ENCODE measurements at regions not wholly inside any gene's neighbourhood (a gene's known extent, or its start where the extent isn't known, plus 50 kb on each side); places are given as distances from the start of the nearest gene placed in this dataset.

- DNase-seq: no peak
Measured at GRCh38 chr15:69629631-69630161, 177.1 kb downstream of the RPLP1 start.

GRCh38 chr15:69631005-69631404 lies 178.4 kb downstream of the RPLP1 start:
- no peak for DNase-seq

GRCh38 chr15:69631978-69632377 lies 179.4 kb downstream of the RPLP1 start:
- peak; percentile 39 for DNase-seq

GRCh38 chr15:69634860-69635259 lies 182.2 kb downstream of the RPLP1 start:
- no peak for DNase-seq

DNA sequence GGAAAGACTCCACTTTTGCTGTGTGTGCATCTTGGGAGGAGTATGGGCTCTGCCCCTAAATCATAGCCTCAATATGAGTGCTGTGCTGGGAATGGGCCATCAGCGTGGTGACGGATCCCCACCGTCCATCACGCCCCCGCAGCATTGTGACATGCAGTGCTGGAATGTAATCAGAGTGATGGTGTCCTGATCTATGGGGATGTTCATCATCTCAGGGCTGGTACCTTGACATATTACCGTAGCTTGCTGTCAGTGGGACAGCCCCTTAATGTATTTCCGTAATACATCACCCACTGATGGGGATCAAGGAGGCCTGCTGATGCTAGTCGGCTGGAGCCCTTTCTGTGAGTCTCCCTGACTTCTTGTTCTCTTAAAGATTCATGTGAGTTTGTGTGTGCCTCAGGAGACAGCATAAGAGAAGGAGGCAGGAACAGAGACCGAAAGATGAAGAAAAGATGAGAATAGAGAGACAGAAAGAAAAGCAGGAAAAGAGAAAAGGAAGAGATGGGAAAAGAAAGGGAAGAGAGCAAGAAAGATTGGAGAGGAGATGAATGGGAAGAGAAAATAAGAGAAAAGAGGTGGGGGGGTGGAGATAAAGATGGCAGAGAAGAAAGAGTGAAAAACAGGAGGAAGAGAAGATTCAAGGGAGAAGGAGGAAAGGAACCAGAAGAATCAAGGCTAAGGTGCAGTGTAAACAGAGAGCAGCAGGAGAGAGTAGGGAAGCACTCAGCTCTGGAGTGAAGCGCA lies 183.7 kb downstream of the RPLP1 start:
- no peak for DNase-seq

DNA sequence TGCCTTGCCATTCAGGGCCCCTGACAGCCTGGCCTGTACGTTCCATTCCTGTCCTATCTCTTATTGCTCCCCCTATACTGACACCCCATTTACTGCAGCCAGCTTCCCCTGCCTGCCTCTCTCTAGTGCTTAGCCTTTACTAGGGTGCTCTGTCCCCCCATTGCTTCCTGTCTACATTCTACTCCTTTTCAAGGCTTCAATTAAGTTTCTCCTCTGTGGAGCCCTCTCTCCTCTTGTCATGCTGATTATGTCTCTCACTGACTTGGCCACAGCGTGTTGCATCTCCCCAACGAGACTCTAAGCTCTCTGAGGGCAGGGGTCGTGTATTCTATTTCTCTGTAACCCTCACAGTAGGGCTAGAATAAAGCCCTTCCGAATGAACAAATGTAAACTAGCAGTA lies 185.2 kb downstream of the RPLP1 start:
- DNase-seq: no peak

- DNase-seq: no peak
Measured at GRCh38 chr15:69643476-69643875, 190.9 kb downstream of the RPLP1 start.

GRCh38 chr15:69643971-69644370 lies 191.4 kb downstream of the RPLP1 start:
- no peak for DNase-seq

DNA sequence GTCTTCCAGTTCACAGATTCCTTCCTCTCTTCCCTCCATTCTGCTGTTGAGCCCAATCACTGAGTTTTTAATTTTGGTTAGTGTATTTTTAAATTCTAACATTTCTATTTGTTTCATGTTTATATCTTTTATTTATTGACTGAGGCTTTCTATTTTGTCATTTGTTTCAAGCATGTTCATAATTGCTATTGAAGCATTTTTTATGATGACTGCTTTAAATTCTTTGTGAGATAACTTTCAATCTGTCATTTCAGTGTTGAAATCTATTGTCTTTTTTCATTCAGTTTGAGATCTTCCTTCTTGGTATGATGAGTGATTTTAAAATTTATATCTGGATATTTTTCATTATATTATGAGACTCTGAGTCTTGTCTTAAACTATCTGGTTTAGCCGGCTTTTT lies 192.3 kb downstream of the RPLP1 start:
- DNase-seq: no peak

- DNase-seq: no peak
Measured at GRCh38 chr15:69647142-69647513, 194.5 kb downstream of the RPLP1 start.

DNA sequence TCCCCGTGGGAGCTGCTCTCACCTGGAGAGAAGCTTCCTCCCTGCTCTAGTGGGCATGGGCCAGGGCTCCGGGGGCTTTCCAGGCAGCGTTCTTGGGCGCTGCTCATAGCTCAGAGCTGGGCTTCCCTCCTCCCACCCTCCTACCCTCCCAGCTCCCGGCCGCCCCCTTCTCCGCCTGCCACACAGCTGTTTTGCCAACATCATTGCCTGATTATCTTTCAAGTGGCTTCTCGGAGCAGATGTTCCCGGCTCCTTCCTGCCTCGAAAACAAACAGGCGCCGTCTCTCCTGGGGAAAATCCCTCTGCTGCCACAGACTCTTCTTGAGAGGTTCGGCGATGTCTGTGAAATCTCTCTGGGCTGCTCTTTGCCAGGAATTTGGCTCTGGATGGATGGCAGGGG lies 195.6 kb downstream of the RPLP1 start:
- peak; percentile 87 for DNase-seq

GRCh38 chr15:69648775-69649735 lies 196.4 kb downstream of the RPLP1 start:
- no peak for DNase-seq

DNA sequence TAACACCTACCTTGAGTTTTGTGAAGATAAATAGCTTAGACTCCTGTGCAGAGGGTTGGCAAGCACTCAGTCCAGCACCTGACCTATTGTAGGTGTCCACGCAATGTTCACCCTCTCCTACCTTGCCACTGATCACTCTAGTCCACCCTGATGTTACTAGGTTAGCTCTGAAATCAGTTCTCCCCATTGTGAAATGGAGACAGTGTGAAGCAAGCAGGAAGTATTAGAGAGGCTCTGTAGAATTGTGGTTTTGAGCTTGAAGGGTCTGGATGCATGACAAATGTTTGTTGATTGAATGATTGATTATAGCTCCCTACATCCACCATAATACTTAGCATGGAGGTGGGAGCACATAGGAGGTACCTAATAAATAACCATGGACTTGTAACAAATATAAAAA lies 199.7 kb downstream of the RPLP1 start:
- no peak for DNase-seq

DNA sequence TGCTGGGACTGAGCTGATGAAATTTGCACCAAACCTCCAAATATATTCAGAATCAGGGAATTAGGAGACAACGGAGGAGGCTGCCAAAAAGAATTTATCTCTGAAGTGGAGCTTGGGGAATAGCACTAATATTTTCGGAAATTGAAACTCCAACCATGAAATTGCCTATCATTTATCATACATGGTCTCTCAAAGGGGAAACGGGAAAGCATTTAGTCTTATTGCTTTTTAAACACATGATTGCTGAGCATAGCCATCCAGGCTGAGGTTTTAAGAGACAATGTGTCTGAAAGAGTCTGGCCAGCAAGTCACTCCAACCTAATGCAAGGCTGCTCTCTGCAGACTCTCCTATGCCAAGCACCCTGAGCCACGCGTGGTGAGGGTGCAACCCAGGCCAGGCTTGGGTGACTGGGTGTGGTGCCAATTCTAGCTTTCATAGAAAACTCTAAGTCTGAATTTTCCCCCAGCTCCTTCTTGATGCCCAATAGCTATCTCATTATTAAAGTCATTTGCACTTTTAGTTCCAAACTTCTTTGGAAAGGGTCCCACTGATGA lies 200.2 kb downstream of the RPLP1 start:
- DNase-seq: no peak

GRCh38 chr15:69653306-69653705 lies 200.7 kb downstream of the RPLP1 start:
- DNase-seq: no peak

- DNase-seq: no peak
Measured at GRCh38 chr15:69653846-69654245, 201.2 kb downstream of the RPLP1 start.

GRCh38 chr15:69656271-69657030 lies 203.8 kb downstream of the RPLP1 start:
- DNase-seq: no peak

DNA sequence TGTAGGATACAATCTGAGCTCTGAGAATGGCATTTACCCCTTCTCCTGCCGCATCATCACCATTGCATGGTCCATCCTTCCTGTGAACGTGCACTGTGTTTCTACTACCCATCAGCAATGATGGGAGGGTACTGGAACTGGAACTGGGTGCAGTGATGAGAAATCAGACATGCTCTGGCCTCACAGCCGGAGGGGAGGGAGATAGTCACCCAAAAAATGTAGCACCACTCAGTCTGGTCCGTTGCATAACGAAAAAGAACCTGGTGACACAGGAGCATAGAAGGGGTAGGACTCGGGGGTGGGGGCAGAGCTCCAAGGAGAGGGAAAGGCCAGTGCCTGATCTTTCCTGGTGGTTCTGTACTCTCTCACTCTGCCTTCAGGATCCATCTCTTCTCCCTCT lies 205.0 kb downstream of the RPLP1 start:
- no peak for DNase-seq

- no peak for DNase-seq
Measured at GRCh38 chr15:69658411-69658945, 205.9 kb downstream of the RPLP1 start.

GRCh38 chr15:69659454-69660050 lies 206.9 kb downstream of the RPLP1 start:
- DNase-seq: no peak

- DNase-seq: no peak
Measured at GRCh38 chr15:69660114-69660513, 207.5 kb downstream of the RPLP1 start.

Measured in NCI-H524 treated with DMSO at 0.1 percent for 48 hours (cell line).